GM18909 (cell line): ENCODE measurements at regions not wholly inside any gene's neighbourhood (a gene's known extent, or its start where the extent isn't known, plus 50 kb on each side); places are given as distances from the start of the nearest gene placed in this dataset.
"Not testable (repeated sequence)": the region's sequence is repeated elsewhere in the genome, so short reads cannot be mapped to it uniquely, and the experiment has no call there.

Experiments used
- ATAC-seq: cut with Tn5 transposase; IDR thresholded peaks from one replicate; pipeline ENCODE4 v1.9.1; 2021; ENCODE audit warnings: mild to moderate bottlenecking; ENCODE audit not compliant: unreplicated experiment, poor library complexity

- no peak for ATAC-seq
Observed at GRCh38 chr2:53504507-53504906, 263.1 kb upstream of the CHAC2 start.

DNA sequence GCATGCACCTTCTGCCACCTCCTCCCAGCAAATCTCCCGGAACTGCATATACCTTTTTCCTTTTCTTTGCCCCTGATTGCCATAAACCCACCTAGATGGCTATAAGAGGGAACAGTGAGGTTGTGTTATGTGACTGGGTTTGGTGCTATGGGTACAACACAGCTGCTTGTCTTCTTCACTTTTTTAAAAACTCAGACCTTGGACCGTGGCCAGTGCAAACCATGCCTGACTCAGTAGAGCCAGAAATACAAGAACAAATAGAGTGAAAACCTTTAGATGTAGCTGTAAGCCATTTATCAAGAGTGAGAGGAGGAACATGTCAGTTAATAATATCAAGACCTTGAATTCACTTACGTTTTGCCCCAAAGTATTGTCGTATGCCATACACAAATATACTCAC, 267.4 kb upstream of the CHAC2 start:
- ATAC-seq: no peak

- ATAC-seq: no peak
Observed at GRCh38 chr2:53498210-53498609, 269.4 kb upstream of the CHAC2 start.

DNA sequence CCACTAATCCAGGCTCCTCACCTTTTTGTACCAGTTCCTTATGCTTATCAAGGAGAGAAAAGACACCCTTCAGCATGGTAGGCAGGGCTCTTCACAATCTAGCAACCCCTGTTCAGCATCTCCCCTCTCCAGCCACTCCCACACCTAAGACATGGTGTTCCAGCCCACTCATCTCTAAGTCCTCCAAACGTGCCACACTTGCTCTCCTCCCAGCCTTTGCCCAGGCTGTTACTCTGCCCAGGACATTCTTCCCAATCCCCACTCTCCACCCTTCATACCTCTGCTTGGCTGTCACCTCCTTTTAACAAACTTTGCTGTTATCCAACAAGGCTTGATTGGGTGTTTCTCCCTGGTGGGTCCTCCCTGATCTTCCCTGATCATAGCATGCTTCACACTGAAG, 270.6 kb upstream of the CHAC2 start:
- no peak for ATAC-seq

GRCh38 chr2:53493210-53493609, 274.4 kb upstream of the CHAC2 start:
- no peak for ATAC-seq

GRCh38 chr2:53490659-53491058, 276.9 kb upstream of the CHAC2 start:
- no peak for ATAC-seq

- ATAC-seq: not testable (repeated sequence)
Observed at GRCh38 chr2:53486185-53486899, 281.3 kb upstream of the CHAC2 start.

DNA sequence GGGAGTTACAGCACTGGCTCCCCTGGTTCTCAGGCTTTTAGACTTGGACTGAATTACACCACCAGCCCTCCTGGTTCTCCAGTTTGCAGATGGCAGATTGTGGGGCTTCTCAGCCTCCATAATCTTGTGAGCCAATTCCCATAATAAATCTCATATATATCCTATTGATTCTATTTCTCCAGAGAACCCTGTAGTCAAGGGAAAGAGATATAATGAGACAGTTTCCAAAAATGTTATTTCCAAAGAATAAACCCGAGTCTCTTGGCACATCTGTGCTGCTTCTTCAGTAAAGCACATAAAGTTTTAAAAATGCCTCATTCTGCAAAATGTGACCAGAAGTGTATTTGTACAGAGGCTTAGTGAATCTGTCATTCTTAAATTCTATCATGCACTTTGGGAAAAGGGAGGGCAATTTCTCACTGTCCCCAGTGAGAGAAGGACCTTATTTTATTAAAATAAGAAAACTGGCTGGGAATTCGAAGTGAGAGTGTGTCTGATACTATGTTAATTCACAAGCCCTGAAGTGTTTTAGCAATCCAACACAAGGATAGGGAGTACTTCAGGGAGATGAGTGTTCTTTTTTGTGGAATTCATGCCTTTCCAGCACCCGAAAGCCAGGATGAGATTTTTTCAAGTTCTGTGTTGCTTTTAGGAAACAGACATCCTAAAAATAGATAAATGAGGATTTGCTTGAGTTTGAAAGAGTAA, 282.4 kb upstream of the CHAC2 start:
- ATAC-seq: no peak

DNA sequence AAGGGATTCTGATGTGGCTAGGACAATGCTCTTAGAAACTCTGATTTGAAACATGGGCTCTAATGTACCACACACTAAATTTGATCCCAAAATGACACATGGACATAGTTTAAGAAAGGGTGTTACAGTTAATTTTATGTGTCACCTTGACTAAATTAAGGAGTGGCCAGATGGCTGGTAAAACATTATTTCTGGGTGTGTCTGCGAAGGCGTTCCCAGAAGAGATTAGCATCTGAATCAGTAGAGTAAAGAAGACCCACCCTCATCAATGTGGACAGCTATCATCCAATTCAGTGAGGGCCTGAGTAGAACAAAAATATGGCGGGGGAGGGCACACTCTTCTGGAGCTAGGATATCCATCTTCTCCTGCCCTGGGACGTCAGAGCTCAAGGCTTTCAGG, 283.1 kb upstream of the CHAC2 start:
- no peak for ATAC-seq

DNA sequence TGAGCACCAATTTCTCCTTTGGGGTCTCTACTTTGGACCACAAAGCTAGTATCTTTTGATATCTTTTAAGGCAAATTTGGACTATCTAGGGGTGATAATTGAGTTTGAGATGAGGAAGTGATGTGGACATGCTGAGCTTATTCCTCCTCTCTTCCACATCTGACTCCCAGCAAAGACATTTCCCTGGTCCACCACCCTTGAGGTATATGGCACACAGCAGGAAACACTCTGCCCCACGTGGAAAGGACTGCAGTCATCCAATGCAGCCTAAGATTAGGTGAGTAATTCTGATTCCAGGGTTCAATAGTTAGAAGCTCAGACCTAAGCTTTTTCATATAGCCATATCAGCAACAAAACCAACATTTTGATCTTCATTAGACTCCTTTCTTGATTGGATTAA, 290.1 kb upstream of the CHAC2 start:
- no peak for ATAC-seq

DNA sequence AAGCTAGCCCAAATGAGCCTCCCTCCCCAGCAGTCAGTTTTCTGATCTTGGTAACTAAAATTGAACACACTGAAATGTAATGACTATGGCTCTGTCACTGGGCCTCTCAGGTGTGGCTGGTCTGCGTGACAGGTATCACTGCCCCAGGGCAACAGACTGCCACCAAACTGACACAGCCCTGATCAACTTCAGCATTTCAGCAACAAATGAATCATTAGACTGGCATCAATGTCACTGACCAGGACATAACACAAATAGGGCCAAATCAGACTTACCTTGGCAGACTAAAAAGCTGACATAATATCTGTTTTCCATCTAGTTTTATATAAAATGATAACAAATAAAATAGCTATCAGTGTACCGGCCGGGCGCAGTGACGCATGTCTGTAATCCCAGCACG, 290.8 kb upstream of the CHAC2 start:
- ATAC-seq: no peak

- ATAC-seq: no peak
Observed at GRCh38 chr2:53475766-53476165, 291.8 kb upstream of the CHAC2 start.

GRCh38 chr2:53475321-53475720, 292.3 kb upstream of the CHAC2 start:
- no peak for ATAC-seq

- no peak for ATAC-seq
Observed at GRCh38 chr2:53474914-53475313, 292.7 kb upstream of the CHAC2 start.

- ATAC-seq: no peak
Observed at GRCh38 chr2:53473775-53474311, 293.8 kb upstream of the CHAC2 start.

GRCh38 chr2:53473236-53473635, 294.4 kb upstream of the CHAC2 start:
- no peak for ATAC-seq

DNA sequence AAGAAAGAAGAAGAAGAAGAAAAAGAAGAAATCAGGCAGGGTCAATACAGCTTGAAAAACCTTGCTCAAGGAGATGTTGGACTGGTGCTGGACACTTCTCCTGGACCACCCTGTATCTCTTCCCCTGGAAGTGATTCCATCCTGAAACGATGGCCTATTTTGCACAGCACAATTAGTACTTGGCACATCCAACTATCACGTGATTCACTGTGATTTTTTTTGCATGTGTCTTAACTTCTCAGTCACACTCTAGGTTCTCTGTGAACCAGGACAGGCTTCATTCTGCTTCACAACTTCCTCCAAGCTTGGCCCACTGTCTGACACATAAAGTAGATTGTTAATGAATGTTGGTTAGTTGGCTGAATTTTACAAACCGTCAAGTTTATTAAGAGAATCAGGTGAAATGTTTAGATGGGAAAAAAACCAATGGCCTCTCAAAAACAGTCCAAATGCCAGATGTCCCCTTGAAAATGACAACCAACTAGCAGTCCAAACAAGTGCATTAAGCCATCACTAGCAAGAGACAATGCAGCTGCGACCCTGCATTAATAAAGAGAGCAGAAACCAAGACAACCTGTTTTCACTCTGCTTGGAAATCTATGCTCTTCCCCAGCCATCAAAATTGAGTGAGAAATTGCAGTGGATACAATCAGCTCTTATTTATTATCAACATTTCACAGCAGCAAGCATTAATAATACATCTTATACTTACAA, 300.0 kb upstream of the CHAC2 start:
- ATAC-seq: no peak

- ATAC-seq: no peak
Observed at GRCh38 chr2:53463806-53464726, 303.5 kb upstream of the CHAC2 start.

- no peak for ATAC-seq
Observed at GRCh38 chr2:53460937-53461336, 306.7 kb upstream of the CHAC2 start.

DNA sequence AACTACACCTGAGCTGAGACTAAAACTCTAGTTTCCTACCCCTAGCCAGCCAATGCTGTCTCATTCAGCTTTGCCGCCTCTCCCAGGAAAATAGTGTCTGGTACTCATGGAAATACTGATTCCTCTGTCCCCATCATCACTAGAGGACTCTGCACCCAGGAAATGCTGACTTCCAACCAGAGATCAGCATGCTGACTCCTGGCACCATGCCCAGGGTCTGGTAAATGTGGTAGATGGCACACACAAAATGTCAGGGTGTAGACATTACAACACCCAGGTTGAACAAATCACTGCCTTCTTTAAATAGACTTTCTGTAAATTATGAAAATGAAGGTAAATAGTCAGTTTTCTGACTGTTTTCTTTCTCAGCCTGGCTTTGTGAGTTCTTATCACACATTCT, 307.3 kb upstream of the CHAC2 start:
- no peak for ATAC-seq
